Karpas-422 (cell line): ENCODE measurements at regions not wholly inside any gene's neighbourhood (a gene's known extent, or its start where the extent isn't known, plus 50 kb on each side); places are given as distances from the start of the nearest gene placed in this dataset.

Experiments used
- DNase-seq: peaks from one replicate; pipeline ENCODE4 v3.0.0-alpha.2; 2015
- H2AFZ ChIP-seq: fragments of 200-600 bp; sonication (generic); 2 replicates; pipeline ENCODE4 v1.6.1; 2014; ENCODE audit warnings: antibody characterized with exemption, low read length, mixed read lengths
- H3K27ac ChIP-seq: fragments of 200-600 bp; sonication (generic); 2 replicates; pipeline ENCODE4 v1.5.1; 2014; ENCODE audit warnings: mild to moderate bottlenecking, low read length, moderate library complexity
- H3K27me3 ChIP-seq: fragments of 200-600 bp; sonication (generic); 2 replicates; pipeline ENCODE4 v1.6.1; 2014; ENCODE audit warnings: low read length, mixed read lengths
- H3K36me3 ChIP-seq: fragments of 200-600 bp; sonication (generic); 2 replicates; pipeline ENCODE4 v1.6.1; 2014; ENCODE audit warnings: low read length, mixed read lengths; ENCODE audit not compliant: insufficient read depth
- H3K4me1 ChIP-seq: fragments of 200-600 bp; sonication (generic); 2 replicates; pipeline ENCODE4 v1.6.1; 2014; ENCODE audit warnings: mild to moderate bottlenecking, low read length, mixed read lengths
- H3K4me2 ChIP-seq: fragments of 200-600 bp; sonication (generic); 2 replicates; pipeline ENCODE4 v1.6.1; 2014; ENCODE audit warnings: low read length, low read depth, mild to moderate bottlenecking; ENCODE audit not compliant: poor library complexity, severe bottlenecking
- H3K4me3 ChIP-seq: fragments of 200-600 bp; sonication (generic); 2 replicates; pipeline ENCODE4 v1.5.1; 2014; ENCODE audit warnings: mild to moderate bottlenecking, antibody characterized with exemption, low read length, mixed read lengths
- H3K79me2 ChIP-seq: fragments of 200-600 bp; sonication (generic); 2 replicates; pipeline ENCODE4 v1.6.1; 2014; ENCODE audit warnings: mild to moderate bottlenecking, low read length, mixed read lengths
- H3K9ac ChIP-seq: fragments of 200-600 bp; sonication (generic); 2 replicates; pipeline ENCODE4 v1.6.0; 2014; ENCODE audit warnings: low read length
- H3K9me2 ChIP-seq: fragments of 200-600 bp; sonication (generic), shearing (Covaris generic); replicated peaks from 2 replicates; pipeline ENCODE4 v1.6.0; 2014; ENCODE audit warnings: mild to moderate bottlenecking, low read length, moderate library complexity; ENCODE audit not compliant: insufficient read depth
- H3K9me3 ChIP-seq: fragments of 300-700, 200-600 bp; sonication (generic); 2 replicates; pipeline ENCODE4 v1.6.1; 2014; ENCODE audit warnings: low read length, mixed read lengths
- H4K20me1 ChIP-seq: fragments of 200-600 bp; sonication (generic); 2 replicates; pipeline ENCODE4 v1.6.1; 2014; ENCODE audit warnings: mild to moderate bottlenecking, antibody characterized with exemption, low read length, low read depth; ENCODE audit not compliant: insufficient read depth

DNA sequence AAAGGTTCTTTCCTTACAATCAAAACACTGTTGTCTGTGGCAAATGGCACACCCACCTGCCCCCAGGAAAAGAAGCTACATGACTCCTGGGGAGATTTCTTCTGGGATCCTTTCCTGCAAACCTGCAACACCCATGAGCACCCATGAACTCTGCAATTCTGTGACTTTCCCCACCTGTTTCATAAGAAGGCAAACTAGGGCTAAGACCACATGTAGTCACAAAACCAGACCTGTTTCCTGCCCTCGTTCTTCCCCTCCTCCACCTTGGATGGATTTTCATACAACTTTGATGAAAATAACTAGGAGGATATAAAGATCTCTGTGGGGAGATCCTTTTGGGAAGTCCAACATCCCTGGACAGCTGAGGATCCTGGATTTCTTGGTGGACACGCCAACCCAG lies 1084.7 kb downstream of the BCL11B start:
- H3K27me3 ChIP-seq = no peaks in the 10 kb centered on the region
- no peak overlapping the region for H3K9ac ChIP-seq
- no peak overlapping the region for H3K4me3 ChIP-seq
- no peaks in the 10 kb centered on the region for H4K20me1 ChIP-seq
- no peaks in the 10 kb centered on the region for H3K9me2 ChIP-seq
- H3K27ac ChIP-seq = no peak overlapping the region
- peaks cover 10% of the 10 kb centered on the region for H3K9me3 ChIP-seq
- no peak overlapping the region for H2AFZ ChIP-seq
- H3K4me1 ChIP-seq = no peaks in the 10 kb centered on the region
- no peak for DNase-seq
- H3K4me2 ChIP-seq = no peak overlapping the region
- H3K36me3 ChIP-seq = no peaks in the 10 kb centered on the region
- no peaks in the 10 kb centered on the region for H3K79me2 ChIP-seq

DNA sequence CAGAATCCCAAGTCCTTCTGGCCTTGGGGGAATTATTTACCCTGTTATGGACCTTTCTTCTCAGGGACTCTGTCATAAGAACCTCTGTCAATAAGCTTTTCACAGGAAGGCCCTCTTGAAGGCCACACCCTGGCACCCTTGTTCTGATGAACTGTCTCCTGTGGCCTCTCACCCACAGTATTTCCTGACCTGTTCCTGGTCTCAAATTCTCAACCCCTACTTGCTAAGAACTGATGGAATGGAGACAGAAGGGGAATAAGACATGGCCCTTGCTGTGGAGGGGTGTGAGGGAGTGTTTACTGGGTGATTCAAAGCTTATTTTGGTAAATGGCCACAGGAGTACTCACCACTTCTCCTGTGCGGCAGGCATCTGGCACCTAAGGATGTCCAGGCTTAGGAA lies 1082.9 kb downstream of the BCL11B start:
- Histone ChIP-seq H3K9ac (no peak overlapping the region), H3K27ac (no peak overlapping the region), H3K4me2 (no peak overlapping the region), H3K79me2 (no peaks in the 10 kb centered on the region), H3K4me3 (no peak overlapping the region), H4K20me1 (no peaks in the 10 kb centered on the region), H3K4me1 (no peaks in the 10 kb centered on the region), H3K9me3 (peaks cover 12% of the 10 kb centered on the region), H3K9me2 (no peaks in the 10 kb centered on the region), H2AFZ (no peak overlapping the region), H3K36me3 (no peaks in the 10 kb centered on the region), H3K27me3 (no peaks in the 10 kb centered on the region)
- no peak for DNase-seq

GRCh38 chr14:98189511-98189910 lies 1082.5 kb downstream of the BCL11B start:
- H4K20me1 ChIP-seq = no peaks in the 10 kb centered on the region
- H3K9me3 ChIP-seq = peaks cover 12% of the 10 kb centered on the region
- DNase-seq = no peak
- H3K27me3 ChIP-seq = no peaks in the 10 kb centered on the region
- H3K4me2 ChIP-seq = no peak overlapping the region
- H3K9me2 ChIP-seq = no peaks in the 10 kb centered on the region
- no peaks in the 10 kb centered on the region for H3K4me1 ChIP-seq
- H2AFZ ChIP-seq = no peak overlapping the region
- no peak overlapping the region for H3K27ac ChIP-seq
- no peak overlapping the region for H3K4me3 ChIP-seq
- no peaks in the 10 kb centered on the region for H3K36me3 ChIP-seq
- H3K9ac ChIP-seq = no peak overlapping the region
- no peaks in the 10 kb centered on the region for H3K79me2 ChIP-seq

DNA sequence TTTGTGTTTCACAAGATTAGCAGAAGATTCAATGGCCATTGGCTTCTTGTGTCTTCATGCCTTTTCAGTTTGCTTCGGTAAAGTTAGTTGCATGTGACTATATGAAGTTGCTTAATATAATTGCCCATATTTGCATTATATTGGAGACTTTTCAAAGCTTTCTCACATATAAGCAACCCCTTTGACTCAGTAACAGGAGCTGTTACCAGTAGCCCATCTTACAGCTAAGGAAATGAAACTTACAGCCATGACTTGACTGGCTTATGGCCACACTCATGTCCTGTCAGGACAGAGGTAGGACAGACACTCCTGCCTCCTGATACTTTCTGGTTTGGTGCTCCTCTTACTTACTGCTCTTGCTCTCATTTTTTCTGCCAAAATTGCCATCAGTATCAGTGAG lies 1082.1 kb downstream of the BCL11B start:
- H3K27ac ChIP-seq = no peak overlapping the region
- peaks cover 12% of the 10 kb centered on the region for H3K9me3 ChIP-seq
- no peaks in the 10 kb centered on the region for H3K79me2 ChIP-seq
- H3K4me2 ChIP-seq = no peak overlapping the region
- no peak overlapping the region for H3K9ac ChIP-seq
- H3K4me3 ChIP-seq = no peak overlapping the region
- H3K4me1 ChIP-seq = no peaks in the 10 kb centered on the region
- no peaks in the 10 kb centered on the region for H3K27me3 ChIP-seq
- no peak for DNase-seq
- H3K9me2 ChIP-seq = no peaks in the 10 kb centered on the region
- no peaks in the 10 kb centered on the region for H4K20me1 ChIP-seq
- H3K36me3 ChIP-seq = no peaks in the 10 kb centered on the region
- no peak overlapping the region for H2AFZ ChIP-seq

DNA sequence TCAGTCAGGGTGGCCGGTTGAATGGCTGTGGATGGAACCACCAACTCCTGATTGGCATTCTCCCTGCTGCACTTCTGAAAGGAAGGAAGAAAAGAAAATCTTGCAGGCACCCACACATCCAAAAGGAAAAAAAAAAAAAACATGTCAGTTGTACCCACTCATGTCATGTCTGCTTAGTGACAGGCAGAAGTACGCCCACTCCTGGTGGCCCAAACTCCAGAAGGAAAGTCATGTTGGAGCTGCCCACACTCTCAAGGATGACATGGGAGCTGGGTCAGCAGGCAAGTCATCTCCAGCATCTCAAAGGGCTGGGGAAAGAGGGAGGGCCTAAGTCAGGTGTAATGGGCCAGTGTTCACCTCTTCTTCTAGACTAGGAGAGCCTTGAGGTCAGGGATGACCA lies 1079.1 kb downstream of the BCL11B start:
- H3K9me2 ChIP-seq = no peaks in the 10 kb centered on the region
- H4K20me1 ChIP-seq = no peaks in the 10 kb centered on the region
- no peak overlapping the region for H3K9ac ChIP-seq
- no peak overlapping the region for H3K4me3 ChIP-seq
- H3K79me2 ChIP-seq = no peaks in the 10 kb centered on the region
- DNase-seq = no peak
- H3K27ac ChIP-seq = no peak overlapping the region
- no peak overlapping the region for H2AFZ ChIP-seq
- H3K27me3 ChIP-seq = no peaks in the 10 kb centered on the region
- no peaks in the 10 kb centered on the region for H3K4me1 ChIP-seq
- H3K36me3 ChIP-seq = no peaks in the 10 kb centered on the region
- H3K9me3 ChIP-seq = peaks cover 10% of the 10 kb centered on the region
- H3K4me2 ChIP-seq = no peak overlapping the region

GRCh38 chr14:98194821-98195220 lies 1077.2 kb downstream of the BCL11B start:
- Histone ChIP-seq H3K4me3 (no peak overlapping the region), H3K27me3 (no peaks in the 10 kb centered on the region), H3K4me2 (no peak overlapping the region), H3K9me3 (peaks cover 10% of the 10 kb centered on the region), H3K4me1 (no peaks in the 10 kb centered on the region), H3K36me3 (no peaks in the 10 kb centered on the region), H3K27ac (no peak overlapping the region), H3K79me2 (no peaks in the 10 kb centered on the region), H4K20me1 (no peaks in the 10 kb centered on the region), H3K9ac (no peak overlapping the region), H2AFZ (no peak overlapping the region), H3K9me2 (no peaks in the 10 kb centered on the region)
- no peak for DNase-seq

- H3K4me1 ChIP-seq = no peaks in the 10 kb centered on the region
These were observed 1076.7 kb downstream of the BCL11B start for GRCh38 chr14:98195256-98195655.

DNA sequence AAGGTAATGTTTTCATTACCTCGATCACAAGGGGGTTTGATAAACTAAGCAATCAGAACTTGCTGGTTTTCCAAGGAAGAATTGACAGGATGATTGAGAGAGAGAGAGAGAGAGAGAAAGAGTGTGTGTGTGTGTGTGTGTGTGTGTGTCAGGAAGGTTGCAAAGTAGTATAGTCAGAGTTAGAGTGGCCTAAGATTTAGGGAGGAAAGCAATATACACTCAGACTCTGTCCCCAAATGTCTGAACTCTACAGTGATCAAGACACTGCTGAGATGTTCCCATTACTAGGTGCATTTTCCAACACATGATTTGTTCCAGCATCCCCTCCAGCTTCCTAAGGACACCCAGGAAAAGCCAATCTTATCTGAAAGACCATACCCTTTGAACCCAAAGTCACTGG lies 1074.1 kb downstream of the BCL11B start:
- no peak for DNase-seq
- Histone ChIP-seq H3K9me3 (no peaks in the 10 kb centered on the region; the same call in 1 of the 2 replicates), H3K27me3 (no peaks in the 10 kb centered on the region), H3K9ac (no peak overlapping the region), H2AFZ (no peak overlapping the region), H3K9me2 (no peaks in the 10 kb centered on the region), H3K4me2 (no peak overlapping the region), H4K20me1 (no peaks in the 10 kb centered on the region), H3K36me3 (no peaks in the 10 kb centered on the region), H3K4me1 (no peaks in the 10 kb centered on the region), H3K4me3 (no peak overlapping the region), H3K79me2 (no peaks in the 10 kb centered on the region), H3K27ac (no peak overlapping the region)

More at GRCh38 chr14:98195256-98195655, 1076.7 kb downstream of the BCL11B start:
- H3K9me3 ChIP-seq = peaks cover 10% of the 10 kb centered on the region
- H3K27ac ChIP-seq = no peak overlapping the region
- DNase-seq = no peak
- H3K9me2 ChIP-seq = no peaks in the 10 kb centered on the region
- no peaks in the 10 kb centered on the region for H3K36me3 ChIP-seq
- no peaks in the 10 kb centered on the region for H3K79me2 ChIP-seq
- no peak overlapping the region for H3K9ac ChIP-seq
- no peak overlapping the region for H2AFZ ChIP-seq
- no peaks in the 10 kb centered on the region for H4K20me1 ChIP-seq
- H3K4me2 ChIP-seq = no peak overlapping the region
- H3K4me3 ChIP-seq = no peak overlapping the region
- no peaks in the 10 kb centered on the region for H3K27me3 ChIP-seq

- H3K27me3 ChIP-seq = no peaks in the 10 kb centered on the region
- no peaks in the 10 kb centered on the region for H4K20me1 ChIP-seq
- H3K79me2 ChIP-seq = no peaks in the 10 kb centered on the region
- no peak for DNase-seq
- H3K9ac ChIP-seq = no peak overlapping the region
- no peak overlapping the region for H2AFZ ChIP-seq
- no peaks in the 10 kb centered on the region for H3K4me1 ChIP-seq
- no peaks in the 10 kb centered on the region for H3K36me3 ChIP-seq
- H3K9me3 ChIP-seq = no peaks in the 10 kb centered on the region; the same call in 1 of the 2 replicates
- no peak overlapping the region for H3K27ac ChIP-seq
- no peak overlapping the region for H3K4me3 ChIP-seq
- H3K9me2 ChIP-seq = no peaks in the 10 kb centered on the region
- H3K4me2 ChIP-seq = no peak overlapping the region
These were observed 1073.6 kb downstream of the BCL11B start for GRCh38 chr14:98198385-98198784.
